GM10248 (cell line): ENCODE measurements at regions not wholly inside any gene's neighbourhood (a gene's known extent, or its start where the extent isn't known, plus 50 kb on each side); places are given as distances from the start of the nearest gene placed in this dataset.

ENCODE experiments used
- CTCF ChIA-PET: fragments of 300-600 bp; sonication (Branson Sonifier 250); formaldehyde crosslinking; extraction: SDS; loops from one replicate; lab custom pipeline; 2021; ENCODE audit warnings: antibody characterized with exemption; lab: Yijun Ruan, JAX
- POLR2A ChIA-PET: fragments of 350-650 bp; sonication (Branson Sonifier 250); formaldehyde crosslinking; extraction: SDS; loops from one replicate; lab custom pipeline; 2020; ENCODE audit warnings: antibody characterized with exemption; lab: Yijun Ruan, JAX
- DNase-seq: peaks from one replicate; pipeline ENCODE4 v3.0.0; 2012; ENCODE audit errors: extremely low spot score
- TF ChIP-seq, protein P1 (sequence below): IDR thresholded peaks from 2 replicates; pipeline ENCODE4 v1.5.1; 2012; ENCODE audit warnings: mild to moderate bottlenecking, low read depth; ENCODE audit errors: extremely low read depth, missing control alignments, control extremely low read depth

DNA sequence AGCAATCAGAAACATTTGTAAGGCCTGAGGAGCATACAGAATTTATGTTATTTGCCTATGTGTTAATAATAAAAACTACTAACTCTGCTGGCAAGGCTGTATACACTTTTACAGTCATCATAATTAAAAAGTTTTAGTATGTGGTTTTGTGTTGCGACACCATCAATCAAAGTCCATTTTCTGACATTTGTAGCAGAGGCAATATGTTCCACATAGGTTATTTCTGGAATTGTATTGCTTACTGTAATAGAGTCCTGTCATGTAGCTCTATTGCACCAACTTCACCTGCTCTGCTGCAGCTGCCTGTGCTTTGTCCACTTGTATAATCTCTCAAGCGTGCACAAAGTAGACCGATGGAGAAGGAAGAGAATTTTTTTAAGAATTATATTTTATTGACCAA is 501.8 kb downstream of the HACE1 start:
- POLR2A ChIA-PET = no interaction called here
- CTCF ChIA-PET = no interaction called here
- DNase-seq = no peak
- TF ChIP-seq, protein P1, sequence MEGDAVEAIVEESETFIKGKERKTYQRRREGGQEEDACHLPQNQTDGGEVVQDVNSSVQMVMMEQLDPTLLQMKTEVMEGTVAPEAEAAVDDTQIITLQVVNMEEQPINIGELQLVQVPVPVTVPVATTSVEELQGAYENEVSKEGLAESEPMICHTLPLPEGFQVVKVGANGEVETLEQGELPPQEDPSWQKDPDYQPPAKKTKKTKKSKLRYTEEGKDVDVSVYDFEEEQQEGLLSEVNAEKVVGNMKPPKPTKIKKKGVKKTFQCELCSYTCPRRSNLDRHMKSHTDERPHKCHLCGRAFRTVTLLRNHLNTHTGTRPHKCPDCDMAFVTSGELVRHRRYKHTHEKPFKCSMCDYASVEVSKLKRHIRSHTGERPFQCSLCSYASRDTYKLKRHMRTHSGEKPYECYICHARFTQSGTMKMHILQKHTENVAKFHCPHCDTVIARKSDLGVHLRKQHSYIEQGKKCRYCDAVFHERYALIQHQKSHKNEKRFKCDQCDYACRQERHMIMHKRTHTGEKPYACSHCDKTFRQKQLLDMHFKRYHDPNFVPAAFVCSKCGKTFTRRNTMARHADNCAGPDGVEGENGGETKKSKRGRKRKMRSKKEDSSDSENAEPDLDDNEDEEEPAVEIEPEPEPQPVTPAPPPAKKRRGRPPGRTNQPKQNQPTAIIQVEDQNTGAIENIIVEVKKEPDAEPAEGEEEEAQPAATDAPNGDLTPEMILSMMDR = no peak

DNA sequence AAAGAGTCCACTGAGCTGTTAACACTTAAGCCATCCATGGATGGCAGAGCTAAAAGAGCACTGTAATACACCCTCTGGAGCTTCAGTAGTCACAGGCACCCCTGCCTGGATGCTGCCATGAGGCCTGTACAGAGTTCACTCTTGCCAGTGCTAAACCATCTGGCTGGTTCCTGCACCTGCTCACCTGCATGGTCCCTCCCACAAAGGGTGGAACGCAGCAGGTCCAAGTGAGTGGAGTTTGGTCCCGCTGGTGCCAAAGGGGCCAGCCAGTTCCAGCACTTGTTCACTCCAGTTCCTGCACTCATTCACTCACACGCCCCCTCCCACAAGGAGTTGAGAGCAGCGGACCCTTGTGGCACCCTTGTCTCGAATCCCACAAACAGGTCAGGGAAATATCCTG is 503.5 kb downstream of the HACE1 start:
- ChIA-PET POLR2A (no interaction called here), CTCF (interaction anchor here (1.0 to 2.6 kb wide), 2 partner anchors 11 to 32 kb away, joined by 3 to 7 read pairs; no protein-coding TSS in a partner anchor)
- no peak for DNase-seq
- TF ChIP-seq, protein P1 = no peak

DNA sequence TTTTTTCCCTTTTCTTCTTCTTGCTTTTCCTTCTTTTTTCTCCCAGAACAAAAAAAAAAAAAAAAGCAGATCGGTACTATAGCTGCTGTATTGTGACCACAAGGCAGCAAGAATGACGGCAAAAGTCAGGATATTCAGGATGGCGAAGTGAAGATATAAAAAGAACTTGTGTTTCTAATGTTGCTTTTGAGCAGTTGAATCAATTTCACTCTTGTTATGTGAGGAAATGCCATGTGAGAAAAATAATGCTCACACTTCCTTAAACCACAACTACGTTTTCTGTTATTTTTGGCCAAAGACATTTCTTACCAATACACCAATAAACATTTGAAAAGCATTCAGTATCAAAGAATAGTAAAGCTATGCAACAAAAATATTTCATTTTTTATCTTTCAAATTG is 510.5 kb downstream of the HACE1 start:
- ChIA-PET CTCF (no interaction called here), POLR2A (no interaction called here)
- no peak for DNase-seq
- TF ChIP-seq, protein P1 = no peak

DNA sequence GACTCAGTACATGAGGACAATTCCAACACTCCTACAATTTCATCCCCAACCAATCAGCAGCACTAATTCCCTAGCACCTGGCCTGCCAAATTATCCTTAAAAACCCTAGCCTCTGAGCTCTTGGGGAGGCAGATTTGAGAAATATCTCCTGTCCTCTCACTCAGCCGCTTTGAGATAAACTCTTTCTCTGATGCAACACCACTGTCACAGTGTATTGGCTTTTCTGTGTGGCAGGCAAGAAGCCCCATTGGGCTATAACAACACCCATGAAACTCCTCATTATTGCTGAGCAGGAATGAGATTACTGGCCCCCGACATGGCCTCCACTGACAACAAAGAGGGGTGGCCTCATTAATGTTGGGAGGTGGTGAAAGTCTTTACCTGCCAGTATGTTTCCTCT is 515.5 kb downstream of the HACE1 start:
- POLR2A ChIA-PET = no interaction called here
- TF ChIP-seq, protein P1 = no peak
- CTCF ChIA-PET = no interaction called here
- no peak for DNase-seq

DNA sequence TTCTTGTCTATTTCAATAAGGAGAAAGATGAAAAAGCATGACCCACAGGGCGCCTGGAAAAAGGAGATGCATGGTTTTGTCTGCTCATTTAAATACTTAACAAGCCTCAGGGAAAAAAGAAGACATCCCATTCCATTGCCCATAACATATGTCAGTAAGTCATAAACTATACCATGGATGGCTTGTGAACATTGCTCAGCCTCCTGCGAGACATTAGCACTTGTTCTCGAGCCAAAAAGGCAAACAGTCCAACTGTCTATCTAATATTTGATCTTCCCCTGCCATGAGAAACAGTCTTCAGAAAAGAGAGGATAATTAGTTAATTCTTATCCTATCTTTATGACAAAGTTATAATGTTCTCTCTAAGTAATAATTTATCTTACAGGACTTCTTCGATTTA is 527.4 kb downstream of the HACE1 start:
- ChIA-PET CTCF (no interaction called here), POLR2A (no interaction called here)
- no peak for DNase-seq
- TF ChIP-seq, protein P1 = no peak

DNA sequence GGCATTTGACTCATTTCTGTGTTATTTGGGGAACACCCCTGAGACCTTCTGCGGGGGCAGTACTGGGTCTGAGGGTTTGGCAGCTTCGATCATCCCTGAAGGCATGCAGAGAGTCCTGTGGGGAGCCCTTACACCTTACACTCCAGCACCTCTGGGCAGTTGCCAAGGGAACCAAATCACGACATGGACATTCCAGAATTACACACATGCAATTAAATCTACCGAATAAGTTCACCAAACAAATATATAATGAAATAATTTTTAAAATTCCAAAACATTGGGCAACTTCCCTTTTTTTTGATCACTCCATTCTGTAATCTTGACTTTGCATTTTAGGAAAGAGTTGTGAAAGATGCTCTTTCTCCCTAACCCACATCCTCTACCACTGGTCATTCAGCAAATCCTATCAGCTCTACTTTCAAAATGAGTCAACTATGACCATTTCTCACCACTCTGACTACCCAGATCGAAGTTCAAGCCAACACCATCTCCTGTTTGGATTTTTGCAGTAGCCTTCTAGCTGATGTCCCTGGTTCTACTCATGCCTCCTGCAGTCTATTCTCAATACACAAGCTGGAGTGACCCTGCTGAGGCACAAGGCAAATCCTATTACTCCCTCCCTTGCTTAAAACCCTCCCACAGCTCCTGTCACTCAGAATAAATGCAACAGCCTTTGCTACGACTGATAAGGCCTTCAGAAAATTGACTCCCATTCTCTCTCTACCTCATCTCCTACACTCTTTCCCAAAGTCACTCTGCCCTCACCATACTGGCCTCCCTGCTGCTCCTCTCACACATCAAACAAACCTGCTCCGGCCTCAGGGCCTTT is 533.3 kb downstream of the HACE1 start:
- DNase-seq = peak; percentile 11
- ChIA-PET CTCF (interaction anchor here (0.6 to 2.1 kb wide), 9 partner anchors 9 to 647 kb away, joined by 3 to 6 read pairs (median 3); no protein-coding TSS in a partner anchor), POLR2A (no interaction called here)
- TF ChIP-seq, protein P1 = no peak
